GM19328 (cell line): ENCODE measurements at regions not wholly inside any gene's neighbourhood (a gene's known extent, or its start where the extent isn't known, plus 50 kb on each side); places are given as distances from the start of the nearest gene placed in this dataset.

Experiments
- ATAC-seq: cut with Tn5 transposase; IDR thresholded peaks from one replicate; pipeline ENCODE4 v1.9.1; 2021; ENCODE audit warnings: mild to moderate bottlenecking, moderate library complexity; ENCODE audit not compliant: unreplicated experiment

DNA sequence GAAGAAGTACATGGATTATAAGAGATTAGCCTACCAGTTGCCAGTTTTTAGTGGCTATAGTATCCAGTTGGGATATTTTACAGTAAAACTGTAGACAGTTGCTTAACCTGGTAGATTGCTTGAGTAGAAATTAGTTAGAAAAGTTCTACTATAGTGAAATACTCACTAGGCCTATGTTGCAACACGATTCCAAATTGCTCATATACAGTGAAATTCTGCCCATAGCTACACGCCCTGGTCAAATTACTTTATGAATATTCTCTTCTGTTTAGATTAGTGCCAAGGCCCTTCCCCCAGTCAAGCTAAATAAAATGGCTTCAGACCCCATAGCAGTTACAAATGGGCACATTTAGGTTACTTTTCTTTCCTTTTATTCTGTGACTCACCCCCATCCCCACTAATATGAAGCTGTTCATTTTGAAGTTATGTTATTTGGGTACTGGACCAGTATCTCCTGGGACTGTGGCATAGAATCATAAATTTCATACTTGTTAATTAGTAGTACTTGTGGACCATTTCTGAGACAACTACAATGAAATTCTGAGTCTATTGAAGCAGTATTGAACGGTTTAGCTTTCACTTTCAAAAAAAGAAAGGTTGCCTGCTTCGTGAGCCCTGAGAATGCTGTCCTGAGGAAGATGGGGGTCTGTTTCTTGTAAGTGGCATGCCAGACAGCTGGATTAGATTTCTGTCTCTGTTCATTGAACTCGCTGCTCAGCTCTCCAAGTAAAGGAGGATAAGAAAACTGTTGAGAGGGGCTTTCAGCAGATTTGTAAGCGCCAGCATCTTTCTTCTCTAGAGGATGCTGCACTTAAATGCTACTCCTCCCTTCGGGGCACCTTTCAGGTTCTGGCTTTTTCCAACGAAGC, 65.8 kb upstream of the CFAP20DC start:
- ATAC-seq, result no peak

DNA sequence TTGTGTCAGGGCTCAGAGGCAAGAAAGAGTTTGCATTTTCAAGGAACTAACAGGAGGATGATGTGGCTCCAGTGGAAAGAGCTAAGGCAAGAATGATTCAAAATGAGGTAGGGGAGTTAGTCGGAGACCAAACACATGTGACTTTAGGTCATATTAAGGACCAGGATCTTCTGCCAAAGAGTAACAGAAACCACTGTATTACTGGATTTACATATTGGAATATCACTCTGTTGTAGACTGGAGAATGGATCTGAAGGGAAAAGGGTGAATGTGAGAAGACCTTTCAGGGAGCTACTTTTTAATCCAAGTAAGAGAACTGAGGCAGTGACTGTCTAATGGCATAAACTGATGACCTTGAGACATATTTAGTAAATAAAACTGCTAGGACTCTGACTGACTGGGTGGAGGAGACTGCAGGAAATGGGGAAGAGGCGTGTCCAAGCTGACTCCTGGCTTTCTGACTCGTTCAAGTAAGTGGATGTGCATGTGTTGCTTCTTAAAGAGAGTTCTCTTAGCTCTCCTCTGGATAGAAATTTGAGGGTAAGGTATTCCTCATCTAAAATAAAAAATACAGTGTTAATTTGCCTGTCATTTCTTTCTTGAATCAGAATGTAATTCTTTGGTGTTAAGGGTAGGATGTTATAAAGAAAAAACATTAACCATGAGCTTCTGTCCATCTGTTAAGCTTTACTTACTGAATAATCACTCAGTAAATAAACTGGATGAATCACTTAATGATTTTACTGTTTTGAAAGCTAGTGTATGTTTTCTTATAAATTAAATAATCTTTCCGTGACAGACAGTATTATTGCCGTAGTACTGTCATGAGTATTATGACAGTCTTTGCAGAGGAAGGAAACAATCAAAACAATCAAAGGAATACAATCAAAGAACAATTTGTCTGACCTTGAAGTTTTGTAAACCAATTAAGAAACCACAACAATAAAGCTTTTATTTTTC, 58.3 kb upstream of the CFAP20DC start:
- ATAC-seq, result no peak

DNA sequence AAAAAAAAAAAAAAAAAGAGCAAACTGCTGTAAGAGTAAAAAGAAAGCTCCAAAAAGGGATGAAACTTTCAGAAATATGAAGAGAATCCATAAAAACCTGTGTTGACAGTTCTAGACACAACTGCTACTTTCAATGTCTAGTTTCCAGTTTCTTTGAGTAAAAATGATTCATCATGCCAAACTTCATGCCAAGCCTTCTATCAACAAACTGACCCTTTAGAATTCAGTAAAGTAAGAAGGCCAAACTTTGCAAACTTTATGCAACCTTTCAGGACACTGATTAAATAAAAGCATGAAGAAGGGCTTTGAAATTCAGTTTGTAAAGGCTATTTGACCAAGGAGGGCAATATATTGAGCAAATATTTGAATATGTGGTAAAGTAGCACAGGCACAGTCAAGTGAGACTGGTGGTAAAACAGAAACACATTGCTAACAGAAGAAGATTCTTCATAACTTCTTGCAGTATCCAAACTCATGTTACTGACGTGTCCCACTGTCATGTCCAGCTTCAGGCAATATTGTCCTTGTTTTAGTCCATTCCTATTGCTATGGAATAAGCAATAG, 56.3 kb upstream of the CFAP20DC start:
- no peak for ATAC-seq

DNA sequence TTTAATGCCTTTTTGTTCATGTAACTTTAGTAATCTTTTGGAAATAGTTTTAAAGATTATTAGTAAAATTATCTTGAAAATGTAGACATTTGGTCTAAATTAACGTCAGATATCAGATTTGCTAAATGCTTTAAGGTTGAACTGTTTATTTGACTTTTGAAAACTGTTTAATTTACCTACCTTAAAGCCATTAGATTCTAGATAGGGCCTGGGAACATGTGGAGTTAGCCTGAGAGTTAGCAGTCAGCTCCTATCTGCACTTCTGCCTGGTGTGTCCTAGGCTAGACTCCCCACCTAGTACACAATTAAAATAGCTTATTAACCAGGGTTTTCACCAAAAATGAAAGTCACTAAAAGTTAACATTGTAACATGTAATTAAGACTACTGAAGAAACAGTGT, 53.7 kb upstream of the CFAP20DC start:
- ATAC-seq, result no peak

DNA sequence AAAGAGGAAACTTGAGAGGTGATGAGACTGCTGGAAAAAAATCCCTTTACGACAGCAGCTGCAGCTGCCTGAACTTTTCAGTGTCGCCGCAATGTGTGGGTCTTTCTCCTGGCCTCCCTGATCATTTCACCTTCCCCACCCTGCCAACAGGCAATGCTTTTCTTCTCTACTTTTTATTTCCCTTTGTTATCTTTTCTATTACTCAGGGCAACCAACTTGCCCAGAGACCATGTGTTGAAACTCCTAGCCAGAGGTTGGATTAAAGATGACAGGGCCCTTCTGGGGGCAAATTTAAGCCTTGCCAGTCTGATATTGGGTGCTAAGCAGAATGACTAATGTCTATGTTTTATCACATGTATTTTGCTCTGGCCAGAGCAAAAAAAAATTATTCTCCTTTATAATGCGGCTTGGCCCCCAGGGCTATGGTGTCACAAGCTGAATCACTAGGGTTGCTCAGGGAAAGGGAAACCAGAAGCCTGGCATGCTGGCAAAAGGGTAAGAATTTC, 51.5 kb upstream of the CFAP20DC start:
- no peak for ATAC-seq
